GM12891 (cell line): ENCODE measurements at regions not wholly inside any gene's neighbourhood (a gene's known extent, or its start where the extent isn't known, plus 50 kb on each side); places are given as distances from the start of the nearest gene placed in this dataset.

Experiments used
- PAX5 ChIP-seq: IDR thresholded peaks from 2 replicates; pipeline ENCODE4 v1.6.1; 2011; ENCODE audit warnings: low read length, moderate library complexity, mild to moderate bottlenecking; ENCODE audit not compliant: insufficient read depth, severe bottlenecking
- TAF1 ChIP-seq: IDR thresholded peaks from 2 replicates; pipeline ENCODE4 v1.6.1; 2011; ENCODE audit warnings: low read depth, low read length, control low read depth

- TF ChIP-seq TAF1 (no peak), PAX5 (no peak)
Observed at GRCh38 chr10:125274961-125275360, 114.6 kb upstream of the CTBP2 start.
